Stimulated activated naive CD8-positive, alpha-beta T cell treated with anti-CD3 and anti-CD28 coated beads, Interleukin-15, Interleukin-2, amounts not matched to agents 100 ng/mL and 50 ng/mL, for 24 hours (primary cell): ENCODE measurements at regions not wholly inside any gene's neighbourhood (a gene's known extent, or its start where the extent isn't known, plus 50 kb on each side); places are given as distances from the start of the nearest gene placed in this dataset.

Source experiments
- H3K27ac Mint-ChIP-seq: one replicate; pipeline ENCODE4 v1.8.0; 2021; ENCODE audit warnings: mild to moderate bottlenecking, mixed read lengths
- H3K27me3 Mint-ChIP-seq: one replicate; pipeline ENCODE4 v1.8.0; 2021; ENCODE audit warnings: mixed read lengths
- H3K36me3 Mint-ChIP-seq: one replicate; pipeline ENCODE4 v1.8.0; 2021; ENCODE audit warnings: low read depth, mixed read lengths
- H3K4me1 Mint-ChIP-seq: one replicate; pipeline ENCODE4 v1.8.0; 2021; ENCODE audit warnings: low read depth, mixed read lengths
- H3K4me3 Mint-ChIP-seq: one replicate; pipeline ENCODE4 v1.8.0; 2021; ENCODE audit warnings: mild to moderate bottlenecking, mixed read lengths
- H3K9me3 Mint-ChIP-seq: one replicate; pipeline ENCODE4 v1.8.0; 2021; ENCODE audit warnings: mixed read lengths

DNA sequence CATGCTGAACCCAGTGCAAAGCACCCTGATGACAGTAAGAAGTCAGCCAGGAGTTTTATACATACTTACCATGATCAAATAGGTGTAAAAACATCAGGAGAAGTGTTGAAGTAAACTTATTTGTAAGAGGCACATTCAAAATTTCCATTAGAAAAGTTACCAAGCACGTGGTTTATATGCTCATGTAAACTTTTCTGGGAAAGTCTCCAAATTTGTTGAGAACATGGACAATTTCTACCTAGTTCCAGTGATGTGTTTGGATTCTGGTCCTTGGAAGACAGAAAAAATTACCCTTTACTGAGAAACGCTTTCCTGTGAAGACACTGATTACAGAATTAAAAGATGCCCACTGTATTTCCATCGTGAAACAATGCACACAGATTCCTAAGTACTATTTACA, 288.9 kb upstream of the CDH4 start:
- no peak overlapping the region for H3K4me3 Mint-ChIP-seq
- H3K36me3 Mint-ChIP-seq, result no peaks in the 10 kb centered on the region
- no peaks in the 10 kb centered on the region for H3K4me1 Mint-ChIP-seq
- H3K9me3 Mint-ChIP-seq, result peaks cover 5% of the 10 kb centered on the region
- H3K27ac Mint-ChIP-seq, result no peak overlapping the region
- H3K27me3 Mint-ChIP-seq, result peaks cover 4% of the 10 kb centered on the region

DNA sequence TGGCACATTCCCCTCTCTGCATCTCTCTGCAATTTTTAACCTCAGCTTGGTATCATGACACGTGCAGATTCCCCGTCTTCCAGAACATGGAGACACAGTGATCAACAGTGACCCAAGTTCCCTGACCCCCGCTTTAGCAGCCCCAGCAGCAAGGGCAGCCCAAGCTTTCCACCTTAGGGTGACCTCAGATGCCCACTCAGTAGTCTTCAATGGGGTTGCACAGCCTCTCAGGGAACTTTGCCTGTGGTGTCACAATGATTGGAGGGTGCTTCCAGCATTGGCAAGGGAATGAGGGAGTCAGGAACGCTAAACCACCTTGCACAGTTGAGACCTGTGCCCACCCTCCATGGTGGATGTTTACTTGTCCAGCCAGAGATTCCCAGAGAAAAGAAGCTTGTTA, 287.1 kb upstream of the CDH4 start:
- no peak overlapping the region for H3K4me3 Mint-ChIP-seq
- H3K27me3 Mint-ChIP-seq, result peaks cover 4% of the 10 kb centered on the region
- no peak overlapping the region for H3K27ac Mint-ChIP-seq

DNA sequence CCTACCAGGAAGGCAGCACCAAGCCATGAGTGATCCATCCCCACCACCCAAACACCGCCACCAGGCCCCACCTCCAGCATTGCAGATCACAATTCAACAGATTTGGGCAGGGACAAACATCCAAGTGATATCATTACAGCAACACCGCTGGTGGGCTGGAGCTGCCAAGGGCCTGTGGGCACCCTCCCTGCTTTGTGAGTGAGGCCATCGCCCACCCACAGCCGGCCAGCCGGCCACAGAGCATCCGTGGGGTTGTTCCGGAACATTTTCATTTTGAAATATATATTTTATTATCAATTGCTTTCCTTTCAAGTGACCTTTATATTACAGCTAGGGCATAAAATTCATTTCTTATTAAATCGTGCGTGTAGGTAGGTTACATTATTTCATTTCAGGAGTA, 286.0 kb upstream of the CDH4 start:
- H3K27ac Mint-ChIP-seq, result no peak overlapping the region
- H3K9me3 Mint-ChIP-seq, result peaks cover 5% of the 10 kb centered on the region
- no peak overlapping the region for H3K4me3 Mint-ChIP-seq
- no peaks in the 10 kb centered on the region for H3K36me3 Mint-ChIP-seq
- H3K27me3 Mint-ChIP-seq, result peaks cover 4% of the 10 kb centered on the region
- H3K4me1 Mint-ChIP-seq, result no peaks in the 10 kb centered on the region

More for the DNA sequence above, 287.1 kb upstream of the CDH4 start:
- Mint-ChIP-seq H3K9me3 (peaks cover 5% of the 10 kb centered on the region), H3K4me1 (no peaks in the 10 kb centered on the region), H3K36me3 (no peaks in the 10 kb centered on the region)

DNA sequence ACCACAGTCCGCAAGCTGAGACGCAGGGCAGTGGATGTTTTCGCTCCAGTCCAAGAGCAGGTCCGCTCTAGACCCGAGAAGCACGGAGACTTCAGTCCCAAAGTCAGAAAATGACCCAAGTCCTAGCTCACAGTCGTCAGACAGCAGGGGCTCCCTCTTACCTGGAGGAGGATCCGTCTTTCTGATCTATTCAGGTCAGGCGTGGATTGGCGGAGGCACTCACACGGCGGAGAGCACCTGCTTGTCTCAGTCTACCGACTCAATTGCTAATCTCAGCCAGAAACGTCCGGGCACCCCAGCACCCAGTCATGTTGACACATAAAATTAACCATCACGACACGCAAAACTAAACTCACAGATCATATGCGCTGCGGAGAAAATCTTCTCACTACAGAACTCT, 285.3 kb upstream of the CDH4 start:
- Mint-ChIP-seq H3K9me3 (peaks cover 5% of the 10 kb centered on the region), H3K27ac (no peak overlapping the region), H3K4me3 (no peak overlapping the region), H3K4me1 (no peaks in the 10 kb centered on the region), H3K36me3 (no peaks in the 10 kb centered on the region), H3K27me3 (peaks cover 4% of the 10 kb centered on the region)

DNA sequence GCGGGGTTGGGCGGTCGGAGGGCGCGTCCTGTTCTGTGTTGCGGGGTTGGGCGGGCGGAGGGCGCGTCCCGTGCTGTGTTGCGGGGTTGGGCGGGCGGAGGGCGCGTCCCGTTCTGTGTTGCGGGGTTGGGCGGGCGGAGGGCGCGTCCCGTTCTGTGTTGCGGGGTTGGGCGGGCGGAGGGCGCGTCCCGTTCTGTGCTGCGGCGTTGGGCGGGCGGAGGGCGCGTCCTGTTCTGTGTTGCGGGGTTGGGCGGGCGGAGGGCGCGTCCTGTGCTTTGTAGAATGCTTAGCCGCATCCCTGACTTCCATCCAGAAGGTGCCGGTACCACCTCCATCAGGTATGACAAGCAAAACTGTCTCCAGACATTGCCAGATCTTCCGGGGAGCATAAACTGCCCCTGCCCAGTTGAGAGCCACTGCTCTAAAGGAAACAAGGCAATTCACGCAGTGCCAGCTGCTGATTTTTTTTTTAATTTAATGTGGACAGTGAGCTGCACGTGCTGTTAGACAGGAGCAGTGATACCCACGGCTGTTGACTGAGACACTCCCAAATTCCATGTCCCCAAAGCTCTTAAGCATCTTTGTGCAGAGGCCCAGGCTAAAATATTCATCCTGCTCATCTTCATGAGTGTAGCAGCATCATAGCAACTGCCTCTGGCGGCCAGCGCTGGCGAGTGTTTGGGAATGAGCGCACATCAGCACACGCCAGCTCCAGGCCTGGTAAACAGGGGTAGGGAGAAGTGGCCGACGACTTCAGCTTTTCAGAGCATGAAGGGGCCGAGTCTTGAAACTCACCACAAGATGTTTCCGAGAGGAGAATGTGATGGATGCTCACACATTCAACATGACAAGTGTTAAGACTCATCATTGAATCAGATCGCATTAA, 284.4 kb upstream of the CDH4 start:
- Mint-ChIP-seq H3K4me3 (no peak overlapping the region), H3K27me3 (peaks cover 4% of the 10 kb centered on the region), H3K9me3 (peaks cover 5% of the 10 kb centered on the region), H3K4me1 (no peaks in the 10 kb centered on the region), H3K27ac (no peak overlapping the region), H3K36me3 (no peaks in the 10 kb centered on the region)

DNA sequence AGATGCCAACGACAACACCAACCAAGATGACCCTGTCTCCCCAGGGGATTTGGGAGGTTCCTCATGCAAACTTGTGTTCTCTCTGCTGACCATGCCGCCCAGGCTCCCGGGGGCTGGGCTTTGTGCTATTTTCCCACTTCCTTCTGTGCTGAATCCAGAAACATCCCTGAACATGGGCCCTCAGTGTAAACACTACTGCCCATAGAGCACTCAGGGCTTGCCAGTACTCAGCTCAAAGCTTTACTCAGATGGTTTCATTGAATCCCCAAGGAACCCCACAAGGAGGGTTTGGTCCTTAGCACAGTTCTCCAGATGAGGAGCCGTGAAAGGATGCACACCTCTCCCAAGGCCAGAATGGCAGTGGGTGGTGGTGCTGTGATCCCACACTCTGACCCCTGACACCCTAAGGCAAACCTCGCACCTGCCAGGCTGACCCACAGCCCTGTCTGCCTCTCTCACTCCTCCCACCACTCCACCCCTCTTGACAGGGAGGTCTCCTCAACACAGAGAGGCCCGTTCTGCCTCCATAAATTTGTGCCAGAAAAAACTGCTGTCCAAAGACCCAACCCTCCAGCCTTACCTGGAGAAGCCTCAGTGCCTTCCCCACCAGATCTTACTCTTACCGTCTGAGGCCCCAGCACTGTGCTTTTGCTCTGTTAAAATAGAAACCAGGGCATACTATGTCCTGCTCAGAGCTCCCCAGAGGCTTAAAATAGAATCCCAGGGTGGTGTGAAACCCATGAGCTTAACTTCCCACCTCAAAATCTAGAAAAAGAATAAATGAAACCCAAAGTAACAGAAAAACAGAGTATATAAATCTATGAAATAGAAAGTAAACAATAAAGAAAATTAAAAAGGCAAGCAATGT, 283.0 kb upstream of the CDH4 start:
- no peaks in the 10 kb centered on the region for H3K36me3 Mint-ChIP-seq
- H3K4me1 Mint-ChIP-seq, result no peaks in the 10 kb centered on the region
- H3K27me3 Mint-ChIP-seq, result peaks cover 4% of the 10 kb centered on the region
- no peak overlapping the region for H3K27ac Mint-ChIP-seq
- H3K4me3 Mint-ChIP-seq, result no peak overlapping the region
- peaks cover 5% of the 10 kb centered on the region for H3K9me3 Mint-ChIP-seq

DNA sequence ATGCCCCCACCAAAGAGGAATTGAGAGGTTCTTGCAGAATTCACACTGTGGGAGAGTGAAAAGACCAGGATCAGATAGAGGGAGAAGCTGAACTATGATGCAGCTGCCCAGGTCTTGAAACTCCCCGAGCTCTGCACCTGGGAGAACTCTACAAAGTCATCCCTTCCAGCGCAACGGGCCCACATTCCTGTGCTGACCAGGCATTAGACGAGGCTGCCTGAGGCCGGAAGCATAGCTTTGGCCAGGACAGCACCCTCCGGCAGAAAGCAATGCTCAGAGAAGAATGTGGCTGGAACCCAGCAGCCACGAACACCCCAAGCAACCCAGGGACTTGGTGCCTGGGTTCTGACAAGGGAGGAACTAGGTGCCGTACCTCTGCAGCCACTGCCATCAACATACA, 281.5 kb upstream of the CDH4 start:
- Mint-ChIP-seq H3K36me3 (no peaks in the 10 kb centered on the region), H3K27me3 (peaks cover 4% of the 10 kb centered on the region), H3K9me3 (peaks cover 5% of the 10 kb centered on the region), H3K27ac (no peak overlapping the region), H3K4me1 (no peaks in the 10 kb centered on the region), H3K4me3 (no peak overlapping the region)

DNA sequence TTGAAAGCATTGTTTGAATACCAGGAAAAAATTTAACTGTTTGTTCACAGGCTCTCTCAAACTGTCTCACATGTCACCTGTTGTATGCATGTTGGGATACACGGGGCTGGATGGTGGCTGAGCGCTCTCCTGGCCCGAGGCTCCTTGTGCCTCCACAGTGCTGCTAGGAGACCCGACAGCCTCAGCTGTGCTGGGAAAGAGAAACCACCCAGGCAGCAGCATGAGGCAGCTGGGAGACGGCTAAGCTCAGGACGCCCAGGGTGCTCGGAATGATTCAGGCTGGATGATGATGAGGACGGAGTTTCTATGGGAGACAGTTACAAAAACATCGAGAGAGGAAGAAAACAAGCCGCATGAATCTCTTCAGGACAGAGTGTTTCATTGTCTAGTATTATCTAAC, 278.0 kb upstream of the CDH4 start:
- no peaks in the 10 kb centered on the region for H3K36me3 Mint-ChIP-seq
- no peaks in the 10 kb centered on the region for H3K27me3 Mint-ChIP-seq
- no peak overlapping the region for H3K27ac Mint-ChIP-seq
- H3K4me1 Mint-ChIP-seq, result no peaks in the 10 kb centered on the region
- H3K9me3 Mint-ChIP-seq, result peaks cover under 1% of the 10 kb centered on the region
- no peak overlapping the region for H3K4me3 Mint-ChIP-seq

DNA sequence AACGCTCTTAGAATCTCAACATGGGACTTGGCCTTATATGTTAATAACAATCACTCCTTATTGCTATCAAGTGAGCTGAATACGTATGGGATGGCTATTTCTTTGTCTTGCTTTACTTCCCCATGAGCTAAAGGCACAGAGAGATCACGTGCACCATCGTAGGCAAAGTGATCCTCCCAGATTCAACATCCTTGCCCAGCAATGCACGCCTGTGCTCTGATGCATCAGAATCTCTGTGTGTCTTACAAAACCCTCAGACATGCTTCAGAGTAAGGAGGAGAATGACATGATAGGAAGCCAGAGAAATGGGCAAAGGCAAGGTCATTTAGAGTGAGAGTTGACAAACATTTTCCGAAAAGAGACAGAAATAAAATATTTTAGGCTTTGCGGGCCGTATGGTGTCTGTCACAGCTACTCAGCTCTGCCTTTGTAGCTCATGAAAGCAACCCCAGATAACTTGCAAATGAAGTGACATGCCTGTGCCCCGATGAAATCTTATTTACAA, 277.6 kb upstream of the CDH4 start:
- Mint-ChIP-seq H3K27ac (no peak overlapping the region), H3K4me3 (no peak overlapping the region), H3K9me3 (peaks cover 4% of the 10 kb centered on the region), H3K4me1 (no peaks in the 10 kb centered on the region), H3K27me3 (no peaks in the 10 kb centered on the region), H3K36me3 (no peaks in the 10 kb centered on the region)

DNA sequence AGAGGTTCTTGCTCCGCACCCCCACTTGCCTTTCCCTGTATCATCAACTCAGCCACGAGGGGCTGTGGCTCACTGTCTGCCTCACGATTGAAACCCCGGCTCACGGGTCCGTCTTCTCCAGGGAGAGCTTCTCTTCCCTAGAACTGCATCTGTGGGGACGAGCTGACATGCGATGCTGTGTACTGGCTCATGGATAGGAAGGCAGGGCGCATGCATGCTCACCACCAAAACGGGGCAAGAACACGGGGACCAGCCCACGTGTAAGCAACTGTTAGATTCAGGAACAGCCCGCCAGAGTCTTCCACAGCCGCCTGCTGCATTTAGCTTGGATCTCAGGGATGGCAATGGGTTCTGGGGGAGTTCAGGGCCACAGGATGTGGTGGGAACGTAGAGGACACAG, 275.9 kb upstream of the CDH4 start:
- Mint-ChIP-seq H3K27me3 (no peaks in the 10 kb centered on the region), H3K36me3 (no peaks in the 10 kb centered on the region), H3K4me3 (no peak overlapping the region), H3K9me3 (peaks cover 15% of the 10 kb centered on the region), H3K27ac (no peak overlapping the region), H3K4me1 (no peaks in the 10 kb centered on the region)

DNA sequence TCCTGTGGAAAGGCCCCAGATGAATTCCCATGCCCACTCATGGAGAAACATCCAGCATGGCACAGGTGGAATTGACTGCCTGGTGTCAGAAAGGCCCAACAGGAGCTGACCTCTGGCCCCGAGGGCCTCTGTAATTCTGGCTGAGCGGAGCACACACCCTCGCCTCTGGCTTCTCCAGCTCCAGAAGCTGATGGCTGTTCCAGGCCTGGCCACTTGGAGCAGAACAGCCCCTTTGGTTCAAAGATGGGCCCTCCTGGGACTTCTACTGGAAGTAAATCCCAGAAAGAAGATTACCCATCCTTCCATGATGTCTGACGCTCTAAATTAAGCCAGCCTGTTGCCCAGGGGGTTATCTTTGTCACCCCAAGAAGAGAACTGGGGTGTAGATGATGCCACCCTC, 275.1 kb upstream of the CDH4 start:
- peaks cover 15% of the 10 kb centered on the region for H3K9me3 Mint-ChIP-seq
- H3K4me3 Mint-ChIP-seq, result no peak overlapping the region

DNA sequence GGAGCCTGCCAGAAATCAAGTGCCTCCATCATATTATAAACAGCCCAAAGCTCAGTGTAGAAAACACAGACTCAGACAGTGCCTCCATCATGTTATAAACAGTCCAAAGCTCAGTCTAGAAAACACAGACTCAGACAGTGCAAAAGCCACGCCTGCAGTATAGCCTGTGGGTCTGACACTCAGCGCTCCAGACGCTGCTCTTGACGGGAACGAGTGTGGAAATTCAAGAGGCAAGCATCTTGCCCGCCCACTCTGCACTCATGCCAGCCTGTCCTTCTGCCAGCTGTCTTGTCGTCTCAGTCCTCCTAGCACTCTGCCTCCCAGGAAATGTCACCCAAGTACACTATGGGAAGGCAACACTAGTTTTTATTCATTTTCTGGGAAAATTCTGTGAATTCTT, 274.2 kb upstream of the CDH4 start:
- H3K9me3 Mint-ChIP-seq, result peaks cover 15% of the 10 kb centered on the region
- H3K4me3 Mint-ChIP-seq, result no peak overlapping the region
- no peaks in the 10 kb centered on the region for H3K27me3 Mint-ChIP-seq
- H3K36me3 Mint-ChIP-seq, result no peaks in the 10 kb centered on the region
- H3K27ac Mint-ChIP-seq, result no peak overlapping the region
- H3K4me1 Mint-ChIP-seq, result no peaks in the 10 kb centered on the region

More for the DNA sequence above, 275.1 kb upstream of the CDH4 start:
- Mint-ChIP-seq H3K27me3 (no peaks in the 10 kb centered on the region), H3K4me1 (no peaks in the 10 kb centered on the region), H3K36me3 (no peaks in the 10 kb centered on the region), H3K27ac (no peak overlapping the region)

DNA sequence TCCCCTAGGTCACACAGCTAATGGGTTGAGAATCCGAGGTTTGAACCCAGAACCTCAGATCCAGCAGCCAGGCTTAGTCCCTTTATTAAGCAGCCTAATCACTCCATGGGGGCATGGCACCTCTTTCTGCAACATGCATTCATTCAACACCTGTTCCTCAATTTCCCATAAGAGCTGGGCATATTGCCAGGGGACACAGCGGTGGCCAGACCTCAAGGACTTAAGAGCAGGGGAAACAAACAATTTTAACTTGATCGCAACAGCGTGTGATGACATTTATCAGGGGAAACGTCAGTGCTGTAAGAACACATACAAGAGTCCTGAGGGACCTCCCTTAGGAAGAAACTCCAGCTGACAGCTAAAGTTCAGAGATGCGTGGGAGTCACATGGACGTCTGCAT, 267.4 kb upstream of the CDH4 start:
- H3K36me3 Mint-ChIP-seq, result no peaks in the 10 kb centered on the region
- H3K9me3 Mint-ChIP-seq, result peaks cover 15% of the 10 kb centered on the region
- H3K4me3 Mint-ChIP-seq, result no peak overlapping the region
- no peaks in the 10 kb centered on the region for H3K27me3 Mint-ChIP-seq
- H3K27ac Mint-ChIP-seq, result no peak overlapping the region
- H3K4me1 Mint-ChIP-seq, result no peaks in the 10 kb centered on the region

DNA sequence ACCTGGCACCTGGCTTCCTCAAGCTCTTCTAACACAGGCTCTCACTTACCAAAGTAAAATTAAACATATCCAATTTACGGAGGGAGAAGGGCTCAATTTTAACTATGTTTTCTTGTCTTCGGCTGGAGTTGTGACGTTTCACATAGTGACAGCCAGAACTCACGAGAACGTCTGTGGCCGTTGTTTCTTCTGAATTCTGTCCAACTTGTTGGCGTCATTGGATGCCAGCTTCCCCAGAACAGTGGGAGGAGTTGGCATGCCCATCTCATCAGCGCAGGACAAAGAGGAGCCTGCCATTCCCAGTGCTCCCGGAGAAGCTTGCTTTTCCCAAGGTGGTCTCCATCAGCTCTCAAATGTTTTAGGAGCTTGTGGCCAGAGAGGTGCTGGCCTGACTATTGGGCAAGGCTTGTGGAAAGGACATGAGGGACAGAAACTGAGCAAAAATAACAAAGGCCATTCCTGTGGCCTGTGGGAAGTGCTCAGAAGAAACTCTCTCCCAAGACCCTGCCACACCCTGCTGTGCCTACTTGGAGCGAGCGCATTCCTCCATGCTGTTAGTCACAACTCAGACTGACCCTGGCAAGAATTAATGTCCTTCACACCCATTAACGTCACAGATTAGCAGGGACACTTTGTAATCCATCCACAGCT, 265.4 kb upstream of the CDH4 start:
- Mint-ChIP-seq H3K36me3 (no peaks in the 10 kb centered on the region), H3K4me3 (no peak overlapping the region), H3K27ac (no peak overlapping the region), H3K9me3 (peaks cover 4% of the 10 kb centered on the region), H3K4me1 (no peaks in the 10 kb centered on the region), H3K27me3 (no peaks in the 10 kb centered on the region)

DNA sequence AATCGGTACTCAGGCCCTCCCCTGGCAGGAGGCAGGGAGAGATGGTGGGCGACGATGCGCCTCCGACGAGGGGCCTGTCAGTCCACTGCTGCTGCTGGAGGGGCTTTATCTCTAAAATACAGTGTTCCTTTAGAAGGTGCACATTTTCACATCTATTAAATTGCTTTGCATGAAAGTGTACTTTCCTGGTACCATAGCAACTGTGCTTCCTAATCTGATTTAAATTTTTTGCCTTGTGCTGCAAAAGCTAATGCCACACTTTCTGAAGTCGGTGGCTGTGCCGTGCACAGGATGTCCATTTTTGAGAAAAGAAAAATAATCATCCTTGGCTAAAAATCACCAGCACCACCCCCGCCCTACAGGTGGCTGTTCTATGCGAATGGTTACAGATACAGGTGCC, 262.0 kb upstream of the CDH4 start:
- H3K27ac Mint-ChIP-seq, result no peak overlapping the region
- no peaks in the 10 kb centered on the region for H3K27me3 Mint-ChIP-seq
- no peaks in the 10 kb centered on the region for H3K9me3 Mint-ChIP-seq
- no peaks in the 10 kb centered on the region for H3K36me3 Mint-ChIP-seq
- H3K4me1 Mint-ChIP-seq, result no peaks in the 10 kb centered on the region
- H3K4me3 Mint-ChIP-seq, result no peak overlapping the region
